HG03159 (cell line): ENCODE measurements at regions not wholly inside any gene's neighbourhood (a gene's known extent, or its start where the extent isn't known, plus 50 kb on each side); places are given as distances from the start of the nearest gene placed in this dataset.

Experiments
- ATAC-seq: cut with Tn5 transposase; IDR thresholded peaks from one replicate; pipeline ENCODE4 v1.9.1; 2021; ENCODE audit warnings: mild to moderate bottlenecking, moderate library complexity; ENCODE audit not compliant: unreplicated experiment

GRCh38 chr14:101480747-101481530 is 80.4 kb upstream of the DIO3 start:
- no peak for ATAC-seq

GRCh38 chr14:101481557-101481956 is 79.7 kb upstream of the DIO3 start:
- ATAC-seq, result no peak

GRCh38 chr14:101482066-101482465 is 79.2 kb upstream of the DIO3 start:
- ATAC-seq, result no peak

- no peak for ATAC-seq
These were observed 77.5 kb upstream of the DIO3 start for GRCh38 chr14:101483829-101484228.

GRCh38 chr14:101489092-101489760 is 72.1 kb upstream of the DIO3 start:
- ATAC-seq, result no peak

- ATAC-seq, result no peak
These were observed 70.5 kb upstream of the DIO3 start for GRCh38 chr14:101490771-101491170.

GRCh38 chr14:101491841-101492240 is 69.5 kb upstream of the DIO3 start:
- no peak for ATAC-seq

GRCh38 chr14:101492716-101493115 is 68.6 kb upstream of the DIO3 start:
- no peak for ATAC-seq

- ATAC-seq, result no peak
These were observed 66.5 kb upstream of the DIO3 start for GRCh38 chr14:101494826-101495225.

GRCh38 chr14:101495284-101495683 is 66.0 kb upstream of the DIO3 start:
- ATAC-seq, result no peak

GRCh38 chr14:101495827-101496775 is 65.2 kb upstream of the DIO3 start:
- ATAC-seq, result no peak

- ATAC-seq, result no peak
These were observed 64.3 kb upstream of the DIO3 start for GRCh38 chr14:101496776-101497683.

- ATAC-seq, result no peak
These were observed 63.4 kb upstream of the DIO3 start for GRCh38 chr14:101497684-101498525.

- ATAC-seq, result no peak
These were observed 62.8 kb upstream of the DIO3 start for GRCh38 chr14:101498526-101498860.

- ATAC-seq, result no peak
These were observed 62.2 kb upstream of the DIO3 start for GRCh38 chr14:101499080-101499479.

- ATAC-seq, result no peak
These were observed 61.8 kb upstream of the DIO3 start for GRCh38 chr14:101499513-101499912.

- no peak for ATAC-seq
These were observed 61.2 kb upstream of the DIO3 start for GRCh38 chr14:101500061-101500460.

- no peak for ATAC-seq
These were observed 60.6 kb upstream of the DIO3 start for GRCh38 chr14:101500681-101501080.

- ATAC-seq, result no peak
These were observed 60.0 kb upstream of the DIO3 start for GRCh38 chr14:101501341-101501740.
